ENCODE measurements at regions not wholly inside any gene's neighbourhood (a gene's known extent, or its start where the extent isn't known, plus 50 kb on each side); places are given as distances from the start of the nearest gene placed in this dataset.

- DNase-seq: no peak
These were observed 103.4 kb downstream of the IL20RB start for GRCh38 chr3:137061186-137061585.

DNA sequence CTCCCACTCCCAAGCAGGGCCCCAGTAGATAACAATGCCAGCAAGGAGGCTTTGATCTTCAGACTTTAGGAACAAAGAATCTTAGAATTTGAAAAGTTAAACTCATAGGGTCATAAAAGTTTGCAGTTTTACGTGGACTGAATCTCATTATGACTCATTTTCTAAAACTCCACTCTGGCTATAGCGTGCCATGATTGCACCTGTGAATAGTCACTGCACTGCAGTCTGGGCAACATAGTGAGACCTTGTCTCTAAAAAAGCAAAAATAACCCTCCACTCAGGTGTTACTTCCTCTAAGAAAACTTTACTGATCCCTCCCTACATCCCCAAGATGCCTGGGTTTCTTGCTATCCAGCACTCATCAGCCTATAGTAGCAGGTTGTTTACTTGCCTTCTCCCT is 104.5 kb downstream of the IL20RB start:
- no peak for DNase-seq

DNA sequence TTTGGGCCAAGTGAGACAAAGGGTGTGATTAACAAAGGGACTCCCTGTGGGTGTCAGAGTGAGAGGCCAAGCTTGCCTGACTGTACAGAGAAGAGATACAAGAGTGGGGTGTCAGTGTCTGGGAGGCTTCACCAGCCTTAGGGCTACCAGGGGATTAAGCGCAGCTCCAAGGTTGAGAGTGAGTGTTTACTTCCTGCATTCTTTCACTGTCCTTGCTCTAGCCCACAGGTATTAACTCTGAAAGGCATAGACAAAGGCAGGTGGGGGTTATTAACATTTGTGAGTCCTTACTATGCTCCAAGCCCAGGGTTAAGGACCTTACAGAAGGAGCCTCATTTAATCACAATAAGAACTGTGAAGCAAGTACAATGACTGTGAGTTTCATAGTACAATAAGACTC is 107.6 kb downstream of the IL20RB start:
- DNase-seq: no peak

DNA sequence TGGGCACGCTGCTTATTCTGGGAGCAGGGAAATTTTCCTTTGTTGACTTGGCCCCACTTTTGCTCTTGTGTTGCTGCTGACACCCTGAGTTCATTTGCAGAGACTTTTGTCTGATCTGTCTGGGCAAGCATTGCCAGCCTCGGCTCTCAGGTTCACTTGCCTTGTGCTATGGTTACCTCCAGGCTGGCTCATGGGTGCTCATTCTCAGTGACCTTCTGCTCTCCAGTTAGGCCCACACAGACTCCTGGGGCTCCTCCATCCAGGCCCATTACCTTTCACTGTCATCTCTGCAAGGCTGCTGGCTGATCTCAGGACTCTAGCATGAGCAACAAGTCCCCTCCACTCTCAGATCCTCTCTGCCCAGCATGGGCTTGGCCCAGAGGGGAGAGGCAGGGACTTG is 108.3 kb downstream of the IL20RB start:
- DNase-seq: no peak

- DNase-seq: no peak
These were observed 113.3 kb downstream of the IL20RB start for GRCh38 chr3:137071104-137071503.

- no peak for DNase-seq
These were observed 117.2 kb downstream of the IL20RB start for GRCh38 chr3:137075020-137075419.

DNA sequence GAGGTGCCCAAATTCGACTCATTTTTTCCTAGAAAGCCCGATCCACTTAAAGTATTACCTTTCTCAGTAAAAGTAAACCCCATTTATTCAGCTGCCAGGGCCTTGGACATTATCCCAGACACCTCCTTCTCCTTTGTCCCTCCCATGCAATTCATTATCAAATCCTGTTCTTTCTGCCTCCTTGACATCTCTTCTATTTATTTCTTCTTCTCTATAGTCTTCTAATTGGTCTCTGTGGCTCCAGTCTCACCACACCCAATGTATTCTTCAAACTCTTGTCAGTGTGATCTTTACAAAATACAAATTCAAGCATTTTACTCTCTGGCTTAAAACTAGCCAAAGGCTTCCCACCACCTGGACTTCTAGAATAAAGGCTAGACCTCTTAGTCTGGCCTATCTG is 120.3 kb downstream of the IL20RB start:
- DNase-seq: no peak

DNA sequence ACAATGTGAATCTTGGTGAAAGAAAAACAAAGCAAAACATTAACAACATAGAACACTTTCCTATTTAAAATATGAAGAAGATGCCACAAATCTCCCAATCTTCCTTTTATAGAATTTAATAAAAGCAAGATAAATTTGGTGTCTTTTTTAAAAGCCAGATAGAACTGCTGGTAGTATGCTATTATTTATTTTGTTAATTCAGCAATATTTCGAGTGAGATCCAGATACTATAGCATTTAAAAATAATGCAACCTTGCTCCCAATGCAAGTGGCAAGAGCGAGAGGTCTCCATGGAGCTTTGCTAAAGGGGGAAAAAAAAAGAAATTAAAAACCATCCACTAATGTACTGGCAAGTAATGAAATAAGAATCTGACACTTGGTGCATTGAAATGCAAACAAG is 121.8 kb downstream of the IL20RB start:
- no peak for DNase-seq

DNA sequence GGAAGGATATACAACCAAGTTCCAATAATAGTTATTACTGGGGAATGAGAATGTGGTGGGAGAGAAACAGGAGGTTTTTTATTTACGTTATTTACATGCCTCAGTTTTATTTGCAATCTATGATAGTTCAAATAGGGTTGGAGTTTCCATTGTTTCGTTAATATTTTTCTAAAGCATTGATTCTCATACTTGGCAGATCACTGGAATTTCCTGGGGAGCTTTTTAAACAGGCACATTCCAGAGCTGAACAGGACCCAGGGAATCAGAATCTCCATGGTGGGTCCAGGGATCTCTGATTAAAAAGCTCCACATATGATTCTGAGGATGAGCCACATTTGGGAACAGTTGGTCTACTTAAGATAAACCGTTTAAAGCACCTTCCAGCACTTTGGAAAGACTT is 123.9 kb downstream of the IL20RB start:
- no peak for DNase-seq

- DNase-seq: no peak
These were observed 125.0 kb downstream of the IL20RB start for GRCh38 chr3:137082763-137083162.

- DNase-seq: no peak
These were observed 125.5 kb downstream of the IL20RB start for GRCh38 chr3:137083332-137083731.

- DNase-seq: no peak
These were observed 126.8 kb downstream of the IL20RB start for GRCh38 chr3:137084586-137084985.

- no peak for DNase-seq
These were observed 139.6 kb downstream of the IL20RB start for GRCh38 chr3:137097386-137097785.

GRCh38 chr3:137097852-137098251 is 140.1 kb downstream of the IL20RB start:
- DNase-seq: no peak

DNA sequence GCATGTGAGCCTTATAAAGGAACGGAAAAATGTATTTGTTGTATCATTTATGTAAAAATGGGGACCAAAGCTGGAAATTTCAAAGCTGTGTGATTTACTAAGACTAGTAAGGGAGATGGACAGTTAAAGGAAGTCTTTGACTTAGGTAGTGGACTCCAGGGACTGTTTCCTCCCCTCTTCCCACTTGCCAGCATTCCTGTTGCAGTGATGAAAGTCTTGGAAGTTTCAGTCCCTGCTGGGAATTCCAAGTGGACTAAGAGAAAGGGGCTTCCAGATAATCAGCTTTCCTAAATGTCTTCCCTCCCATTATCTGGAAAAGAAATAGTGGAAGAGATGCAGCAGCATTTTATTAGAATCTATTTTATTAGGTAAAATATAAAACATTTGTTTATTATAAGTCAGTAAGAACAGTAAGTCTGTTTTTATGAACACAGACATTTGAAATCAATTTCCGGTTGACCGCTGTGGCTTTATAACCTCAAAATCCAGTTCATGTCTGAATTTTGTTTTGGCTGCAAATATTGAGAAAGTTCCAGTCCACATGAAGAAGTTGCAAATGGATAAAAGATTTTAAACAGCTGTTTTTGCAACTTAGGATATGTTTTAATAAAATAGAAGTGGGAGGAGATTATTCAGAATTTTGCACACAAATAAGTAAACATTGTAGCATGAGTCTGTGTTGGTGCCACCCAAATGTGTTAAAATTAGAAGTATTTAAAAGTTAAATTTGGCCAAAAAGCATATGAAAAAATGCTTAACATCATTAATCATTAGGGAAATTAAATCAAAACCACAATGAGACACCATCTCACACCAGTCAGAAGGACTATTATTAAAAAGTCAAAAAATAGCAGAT is 141.8 kb downstream of the IL20RB start:
- DNase-seq: no peak

GRCh38 chr3:137100326-137100725 is 142.5 kb downstream of the IL20RB start:
- no peak for DNase-seq

GRCh38 chr3:137103739-137104138 is 146.0 kb downstream of the IL20RB start:
- no peak for DNase-seq

- DNase-seq: peak; percentile 77
These were observed 147.6 kb downstream of the IL20RB start for GRCh38 chr3:137105277-137105977.

- no peak for DNase-seq
These were observed 148.9 kb downstream of the IL20RB start for GRCh38 chr3:137106612-137107240.

DNA sequence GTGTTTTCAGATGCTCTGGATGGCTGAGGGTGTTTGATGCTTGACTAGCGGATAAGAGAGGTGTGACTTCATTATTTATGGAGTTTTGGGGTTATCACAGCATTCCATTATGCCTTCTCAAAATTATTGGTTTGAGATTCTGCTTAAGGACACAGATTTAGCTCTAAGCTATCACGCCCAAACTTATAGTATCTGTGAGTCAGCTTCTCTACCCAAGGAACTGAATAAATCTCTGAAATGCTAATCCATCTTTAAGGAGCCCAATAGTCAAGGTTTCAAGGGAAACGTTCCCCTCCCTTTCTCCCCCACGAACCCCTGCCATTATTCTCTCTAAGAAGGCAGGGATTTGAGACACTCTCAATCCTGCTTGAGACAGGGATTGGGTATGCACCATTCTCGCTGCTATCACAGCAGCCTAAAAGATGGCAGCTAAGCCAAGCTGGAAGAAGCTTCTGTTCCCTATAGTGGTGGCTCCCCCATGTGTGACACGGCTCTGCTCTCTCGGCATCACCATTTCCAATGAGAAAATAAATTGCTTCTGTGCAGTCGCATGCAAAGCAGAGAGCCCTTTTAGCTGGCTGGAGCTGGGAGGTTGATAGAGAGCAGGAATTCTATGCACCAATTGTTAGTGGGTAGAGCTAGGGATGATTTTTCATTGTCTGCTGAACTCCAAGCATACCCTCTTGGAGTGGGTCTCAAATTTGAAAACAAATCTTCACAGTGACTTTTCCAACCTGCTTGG is 151.1 kb downstream of the IL20RB start:
- no peak for DNase-seq

GRCh38 chr3:137110392-137110996 is 152.7 kb downstream of the IL20RB start:
- peak; percentile 13 for DNase-seq

GRCh38 chr3:137111497-137111896 is 153.7 kb downstream of the IL20RB start:
- DNase-seq: no peak

DNA sequence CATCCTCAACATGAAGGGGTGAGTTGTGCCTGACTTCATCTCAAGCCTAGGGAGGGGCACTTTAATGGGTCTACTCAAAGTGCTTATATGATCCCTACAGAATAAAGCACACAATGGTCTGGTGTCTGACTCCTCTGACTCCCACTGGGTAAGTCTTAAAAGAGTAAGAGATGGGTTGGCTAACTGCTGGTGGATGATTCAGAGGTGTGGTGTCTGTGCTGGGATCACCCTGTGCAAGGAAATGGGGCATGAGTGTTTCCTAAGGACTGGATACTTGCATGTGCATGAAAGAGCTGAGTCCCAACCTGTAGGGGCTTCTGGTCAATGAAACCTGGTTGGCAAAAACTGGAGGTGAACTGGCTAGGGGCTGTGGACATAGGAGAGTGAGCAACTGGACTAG is 158.8 kb downstream of the IL20RB start:
- DNase-seq: no peak

All from suppressor macrophage treated with lipopolysaccharide for 4 hours (primary cell).